Stimulated activated CD8-positive, alpha-beta memory T cell treated with anti-CD3 and anti-CD28 coated beads, Interleukin-15, amount 100 ng/mL, for 48 hours (primary cell): ENCODE measurements at regions not wholly inside any gene's neighbourhood (a gene's known extent, or its start where the extent isn't known, plus 50 kb on each side); places are given as distances from the start of the nearest gene placed in this dataset.

Source experiments
- DNase-seq, 2 donors: peaks; one replicate each; pipeline ENCODE4 v3.0.0-alpha.2; 2020; ENCODE audit warnings: low read depth in 2 of 2

DNA sequence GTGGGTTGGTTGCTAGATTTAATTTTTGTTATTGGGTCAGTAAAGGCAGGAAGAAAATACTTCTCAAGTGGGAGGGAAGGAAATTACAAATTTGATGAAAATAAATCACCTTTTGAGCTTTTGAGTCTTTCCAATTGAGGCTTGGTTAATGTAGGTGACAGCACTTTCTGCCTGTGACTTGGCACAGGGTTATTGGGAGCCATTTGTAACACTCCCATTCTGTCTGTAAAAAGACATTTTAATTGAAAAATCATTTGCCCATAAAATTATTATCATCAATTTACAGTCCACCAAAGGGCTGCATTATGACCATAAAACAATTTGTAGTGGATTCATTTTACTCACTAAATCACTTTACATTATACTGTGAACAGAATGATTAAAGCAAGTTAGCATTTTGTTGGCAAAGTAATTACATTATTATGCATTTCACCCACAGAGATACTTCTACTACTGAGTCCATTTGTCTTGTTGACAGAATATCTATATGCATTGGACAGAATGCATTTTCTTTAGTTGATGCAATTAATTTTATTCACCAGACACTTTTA is 974.6 kb downstream of the UQCRFS1 start:
- DNase-seq, result no peak

DNA sequence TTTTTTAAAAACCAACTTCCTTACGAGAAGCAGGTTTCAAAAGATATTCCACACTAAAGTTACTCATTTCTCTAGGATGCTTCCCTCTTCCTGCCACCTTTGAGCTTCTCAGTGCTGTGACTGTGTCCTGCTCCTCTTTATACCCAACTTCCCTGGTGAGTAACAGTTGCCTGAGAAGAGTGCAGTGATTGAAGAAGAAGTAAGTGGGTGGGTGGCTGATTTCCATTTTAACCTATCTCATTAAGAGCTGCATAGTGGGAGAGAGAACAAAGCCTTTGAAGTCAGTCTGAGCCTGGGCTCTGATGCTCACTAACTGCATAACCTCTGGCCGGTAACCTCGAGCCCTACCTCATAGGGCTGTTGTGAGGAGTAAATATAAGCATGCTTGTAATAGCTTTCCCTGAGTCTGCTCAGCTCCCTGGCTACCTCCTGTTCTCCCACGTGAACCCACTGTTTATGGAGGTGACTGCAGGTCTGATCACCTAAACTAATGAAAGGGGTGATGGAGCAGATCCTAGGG is 977.3 kb downstream of the UQCRFS1 start:
- no peak for DNase-seq

DNA sequence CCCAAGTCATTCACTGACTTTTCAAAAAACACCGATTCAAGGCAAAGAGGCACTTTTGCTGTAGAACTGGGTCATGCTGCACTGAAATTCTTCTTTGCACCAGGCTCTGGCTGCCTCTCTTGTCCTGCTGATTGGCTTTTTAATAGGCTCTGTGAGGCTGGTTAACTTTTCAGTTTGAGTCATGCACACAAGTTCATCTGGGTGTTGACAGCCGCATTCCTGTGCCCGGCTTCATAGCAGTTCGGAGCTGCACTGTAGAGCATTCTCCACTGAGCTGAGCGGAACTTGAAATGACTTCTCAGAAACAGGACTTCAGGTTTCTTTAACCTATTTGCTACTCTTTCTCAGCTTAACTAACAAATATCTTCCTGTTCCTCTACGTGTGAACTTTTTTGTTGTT is 978.3 kb downstream of the UQCRFS1 start:
- DNase-seq, result no peak

DNA sequence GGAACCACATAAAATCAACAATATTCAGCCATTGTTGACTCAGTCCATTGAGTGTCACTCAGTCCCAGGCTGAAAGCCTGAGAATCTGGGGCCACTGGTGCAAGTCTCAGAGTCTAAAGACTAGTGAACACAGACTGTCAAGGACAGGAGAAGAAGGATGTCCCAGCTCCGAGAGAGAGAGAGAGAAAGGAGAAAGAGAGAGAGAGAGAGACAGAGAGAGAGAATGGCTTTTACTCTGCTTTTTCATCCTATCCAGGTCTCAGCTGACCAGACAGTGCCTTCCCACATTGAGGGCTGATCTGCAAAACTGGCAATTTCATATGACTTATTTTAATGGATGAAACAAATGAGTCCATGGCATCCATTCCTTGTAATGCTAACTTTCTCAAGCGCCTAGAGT is 984.1 kb downstream of the UQCRFS1 start:
- no peak for DNase-seq

DNA sequence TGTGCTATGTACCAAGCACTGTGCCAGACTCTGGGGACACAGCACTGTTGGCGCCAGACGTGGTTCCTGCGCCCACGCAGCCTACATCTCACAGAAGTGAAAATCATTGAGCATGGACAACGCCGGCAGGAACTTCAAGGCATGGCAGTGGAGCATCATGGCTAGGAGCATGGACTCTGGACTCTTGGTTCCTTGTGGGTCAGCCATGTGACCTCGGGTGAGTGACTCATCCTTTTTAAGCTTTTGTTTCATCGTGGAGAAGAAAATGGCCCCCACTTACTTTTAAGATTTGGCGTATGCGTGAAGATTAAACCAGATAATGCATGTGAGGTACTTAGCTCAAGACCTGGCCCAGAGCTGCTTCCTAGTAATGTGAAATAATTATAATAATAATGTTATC is 988.5 kb downstream of the UQCRFS1 start:
- DNase-seq, result no peak

DNA sequence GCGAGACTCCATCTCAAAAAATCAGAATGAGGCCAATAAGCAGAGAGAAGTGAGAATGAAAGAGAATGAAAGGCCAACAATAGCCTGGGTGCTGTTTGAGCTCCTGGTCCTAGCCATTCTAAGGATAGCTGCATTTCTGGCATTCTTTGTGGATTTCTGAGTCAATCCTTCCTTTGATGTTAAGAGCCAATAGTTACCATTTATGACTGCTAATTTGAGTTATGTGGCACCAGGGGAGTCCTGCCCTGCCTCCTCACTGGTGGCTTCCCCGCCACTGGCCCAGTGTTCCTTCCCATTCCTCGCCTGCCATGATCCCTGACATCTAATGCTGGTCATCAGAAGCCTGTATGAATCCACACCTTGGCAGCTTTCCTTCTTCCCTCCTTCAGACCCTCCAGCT is 991.2 kb downstream of the UQCRFS1 start:
- DNase-seq, result no peak

DNA sequence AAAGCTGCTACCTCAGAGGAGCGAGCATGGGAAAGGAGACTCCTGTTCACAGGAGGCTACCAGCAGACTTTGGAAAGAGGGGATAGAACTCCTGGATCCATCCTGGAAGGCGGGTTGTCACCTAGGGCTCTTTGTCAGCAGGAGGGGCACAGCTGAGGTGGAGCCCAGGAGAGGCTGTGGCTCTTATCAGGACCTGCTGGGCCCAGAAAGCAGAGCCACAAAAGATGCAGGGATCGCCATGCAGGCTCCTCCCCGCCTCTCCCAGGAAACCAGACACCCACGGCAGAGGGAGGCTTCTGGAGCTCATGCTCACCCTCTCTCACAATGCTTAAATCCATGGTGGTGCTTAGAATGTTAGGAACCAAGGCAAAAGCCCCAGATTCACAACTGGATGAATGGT is 994.2 kb downstream of the UQCRFS1 start:
- DNase-seq, result no peak

DNA sequence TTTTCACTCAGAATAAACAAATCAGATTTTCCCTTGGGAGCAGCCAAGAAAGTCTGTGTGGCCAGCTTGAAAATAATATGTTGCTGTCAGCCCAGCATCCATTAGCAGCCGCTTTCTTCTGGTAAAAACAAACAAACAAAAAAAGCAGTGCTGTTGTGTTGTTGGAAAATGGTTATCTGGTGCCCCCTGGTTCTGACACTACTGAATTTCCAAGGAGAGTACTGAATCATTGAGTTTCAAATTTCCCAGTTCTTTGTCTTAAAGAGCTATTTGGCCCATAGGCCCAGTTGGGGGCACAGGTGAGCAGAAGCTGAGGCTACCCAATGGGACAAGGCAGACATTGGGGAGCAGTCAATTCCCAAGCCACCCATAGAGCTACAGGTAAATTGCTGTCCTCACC is 995.9 kb downstream of the UQCRFS1 start:
- DNase-seq, result no peak

DNA sequence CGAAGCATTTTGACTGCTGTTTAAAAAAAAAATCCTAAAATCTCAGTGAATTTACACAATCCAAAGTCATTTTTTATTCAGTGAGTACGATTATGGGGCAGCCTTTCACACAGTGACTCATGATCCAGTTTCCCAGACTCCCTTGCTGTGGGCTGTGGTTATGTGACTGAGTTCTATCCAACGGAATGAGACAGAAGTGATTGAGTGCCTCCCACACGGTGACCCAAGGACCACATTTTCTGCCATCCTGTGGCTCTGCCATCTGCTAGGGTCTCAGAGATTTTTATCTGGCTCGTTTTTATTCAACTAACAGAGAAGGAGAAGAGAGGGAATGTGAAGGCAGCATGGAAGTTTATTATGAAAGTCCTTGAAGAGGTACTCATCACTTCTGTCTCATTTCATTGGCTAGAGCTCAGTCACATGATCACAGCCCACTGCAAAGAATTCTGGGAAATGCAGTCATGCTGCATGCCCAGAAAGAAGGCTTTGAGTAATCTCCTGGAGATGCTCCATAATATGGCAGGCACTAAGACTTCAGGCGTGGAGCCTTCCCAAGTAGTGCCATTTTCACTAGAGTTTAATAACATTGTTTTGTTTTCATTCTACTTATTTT is 999.4 kb downstream of the UQCRFS1 start:
- DNase-seq, result no peak

DNA sequence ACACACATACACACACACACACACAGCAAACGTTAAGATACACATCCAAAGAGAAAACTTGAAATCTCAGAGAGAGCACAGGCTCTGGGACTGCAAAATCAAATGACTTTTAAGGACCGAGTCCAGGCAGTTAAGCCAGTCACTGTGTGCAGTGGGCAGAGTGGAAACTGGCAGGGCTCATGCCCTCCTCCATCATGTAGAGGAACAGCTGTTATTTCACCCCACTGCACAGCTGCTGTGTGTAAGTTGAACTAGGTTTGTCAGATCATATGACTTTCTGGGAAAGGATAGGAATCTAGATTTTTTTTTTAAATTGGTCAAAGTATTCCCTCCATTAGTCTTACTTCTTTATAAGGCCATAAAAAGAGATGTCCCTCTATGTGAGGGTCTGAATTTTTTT is 1002.1 kb downstream of the UQCRFS1 start:
- no peak for DNase-seq

DNA sequence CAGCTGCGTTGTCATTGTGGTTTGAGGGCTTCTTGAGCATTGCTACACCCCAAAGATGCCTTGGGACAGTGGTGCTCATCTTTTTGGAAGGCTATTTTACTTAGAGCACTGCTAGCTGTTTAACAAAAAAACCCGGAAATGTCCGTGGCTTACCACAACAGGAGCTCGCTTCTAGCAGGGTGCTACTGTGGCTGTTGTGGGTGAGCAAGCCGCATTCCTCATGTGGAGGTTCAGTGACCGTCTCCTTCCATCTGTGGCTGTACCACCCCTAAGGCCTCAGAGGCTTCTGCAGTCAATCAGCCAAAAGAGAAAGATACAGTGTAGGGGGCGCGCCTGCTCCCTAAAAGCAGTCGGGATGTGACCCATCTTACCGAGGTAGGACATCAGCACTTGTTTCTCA is 1004.2 kb downstream of the UQCRFS1 start:
- DNase-seq, result no peak

DNA sequence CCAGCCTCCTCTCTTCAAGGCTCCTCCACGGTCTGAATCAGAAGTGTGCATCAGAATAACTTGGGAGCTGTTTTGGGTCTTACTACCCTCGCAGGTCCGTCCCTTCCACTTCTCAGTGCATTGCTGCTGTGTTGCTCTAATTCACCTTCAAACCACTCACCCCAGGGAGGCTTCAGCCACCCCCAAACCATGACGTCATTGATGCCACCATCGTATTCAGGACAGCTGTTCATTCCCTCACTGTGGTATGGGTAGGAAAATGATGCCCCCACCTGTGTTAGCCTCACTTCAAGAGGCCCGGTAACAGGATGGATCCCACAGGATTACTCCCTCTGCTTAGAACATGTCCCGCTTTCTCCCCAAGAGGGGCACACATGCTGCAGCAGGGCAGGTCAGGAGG is 1005.7 kb downstream of the UQCRFS1 start:
- no peak for DNase-seq

DNA sequence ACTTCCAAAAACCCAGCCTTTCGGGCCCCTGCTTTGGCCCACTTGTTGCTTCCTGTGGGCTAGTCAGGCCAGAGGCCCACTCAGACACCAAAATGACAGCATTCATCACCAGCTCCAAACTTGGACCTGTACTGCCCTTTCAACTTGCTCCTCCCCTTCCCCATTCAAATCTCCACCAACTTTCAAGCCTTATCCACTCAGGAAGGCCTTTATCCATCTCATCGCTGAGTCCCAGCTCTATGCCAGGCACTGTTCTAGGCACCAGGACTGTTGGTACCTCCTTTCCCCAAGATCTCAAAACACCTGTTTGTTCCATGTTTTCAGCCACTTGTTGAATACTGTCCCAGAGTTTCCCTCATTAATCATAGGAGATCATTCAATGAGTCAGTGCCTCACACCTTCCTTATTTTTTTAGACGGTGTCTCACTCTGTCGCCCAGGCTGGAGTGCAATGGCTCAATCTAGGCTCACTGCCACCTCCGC is 1011.4 kb downstream of the UQCRFS1 start:
- no peak for DNase-seq

DNA sequence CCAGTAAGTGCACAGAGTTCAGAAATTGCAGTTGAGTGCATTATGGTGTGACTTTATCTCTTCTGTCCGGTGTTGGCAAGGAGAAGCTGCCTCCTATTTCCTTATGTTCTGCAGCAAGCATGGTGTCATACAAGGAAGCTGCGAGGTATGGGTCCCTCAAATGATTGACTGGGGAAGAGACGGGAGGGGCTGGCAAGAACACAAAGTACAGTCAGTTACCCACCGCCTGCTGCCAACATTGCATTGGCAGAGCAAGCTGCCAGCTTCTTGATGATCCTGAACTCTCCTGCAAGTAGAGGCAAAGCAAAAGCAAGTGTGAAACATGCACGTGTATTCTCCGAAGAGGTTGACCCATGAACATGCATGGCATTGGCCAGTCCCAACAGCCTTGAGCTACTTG is 1013.6 kb downstream of the UQCRFS1 start:
- DNase-seq, result no peak

DNA sequence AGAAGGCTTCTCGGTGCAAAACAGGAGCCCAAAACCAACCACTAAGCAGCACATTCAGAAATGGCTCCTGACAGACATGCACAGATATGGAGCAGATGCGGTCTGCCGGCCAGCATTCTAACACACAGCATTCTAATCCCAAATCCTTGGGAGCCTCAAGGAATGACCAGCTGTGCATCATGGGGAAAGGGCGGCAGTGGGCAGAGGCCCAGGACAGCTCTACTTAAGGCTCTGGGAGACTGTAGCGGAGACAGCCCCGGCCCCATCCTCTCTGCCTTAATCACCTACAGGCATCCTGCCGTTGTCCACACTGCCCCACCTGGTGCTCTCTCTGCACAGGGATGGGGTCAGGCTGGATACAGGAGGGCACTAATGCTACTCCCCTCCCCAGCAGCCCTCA is 1016.0 kb downstream of the UQCRFS1 start:
- DNase-seq, result no peak

DNA sequence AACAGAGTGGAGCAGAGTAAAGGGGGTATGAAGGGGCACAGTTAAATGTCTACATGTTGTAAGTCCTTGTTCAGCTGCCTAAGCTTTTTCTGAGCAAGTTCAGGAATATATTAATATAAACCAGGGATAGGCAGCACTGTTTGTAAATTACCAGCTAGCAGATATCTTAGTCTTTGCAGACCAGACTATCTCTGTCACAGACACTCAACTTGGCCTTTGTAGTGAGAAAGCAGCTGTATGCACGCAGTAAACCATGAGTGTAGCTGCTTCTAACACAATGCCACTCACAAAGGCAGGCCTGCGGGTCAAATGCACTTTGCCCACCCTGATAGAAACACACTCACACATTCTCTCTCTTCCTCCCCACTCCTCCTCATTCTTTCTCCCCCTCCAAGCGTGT is 1016.9 kb downstream of the UQCRFS1 start:
- DNase-seq, result no peak

DNA sequence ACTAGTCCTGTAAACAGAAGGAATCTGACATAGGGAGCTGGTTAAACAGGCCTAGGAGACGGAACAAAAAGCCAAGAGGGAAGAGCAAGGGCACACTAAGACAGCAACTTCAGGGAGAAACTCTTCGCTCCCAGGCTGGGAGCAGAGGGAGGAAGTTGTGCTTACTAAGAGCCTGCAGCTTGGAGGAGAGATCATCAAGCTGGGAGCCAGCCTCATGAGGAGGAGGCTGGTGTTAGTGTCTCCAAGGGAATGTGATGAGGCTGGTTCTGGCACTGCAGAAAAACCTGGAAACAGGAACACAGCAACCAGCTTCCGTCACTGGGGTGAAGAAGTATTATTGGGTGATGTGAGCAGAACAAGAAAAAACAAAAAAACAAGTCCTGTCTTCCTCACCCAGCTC is 1027.3 kb downstream of the UQCRFS1 start:
- DNase-seq, result no peak

DNA sequence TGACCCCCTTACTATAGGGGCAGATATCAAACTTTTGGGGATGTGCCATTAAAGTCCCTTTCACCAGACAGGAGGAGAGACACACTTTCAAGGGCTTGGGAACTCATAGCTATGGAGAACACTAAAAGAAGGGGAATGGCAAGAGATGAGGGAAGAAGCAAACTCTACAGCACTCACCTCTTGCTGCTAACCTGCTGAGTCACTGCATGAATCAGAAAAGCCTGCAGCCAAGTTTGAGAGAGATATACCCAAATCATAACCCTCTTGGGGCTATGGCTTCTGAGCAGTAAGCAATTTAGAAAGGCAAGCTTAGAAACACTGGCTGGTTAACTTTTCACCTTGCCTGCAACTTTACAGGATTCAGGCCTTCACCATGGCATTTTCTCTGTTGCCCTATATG is 1028.0 kb downstream of the UQCRFS1 start:
- no peak for DNase-seq

DNA sequence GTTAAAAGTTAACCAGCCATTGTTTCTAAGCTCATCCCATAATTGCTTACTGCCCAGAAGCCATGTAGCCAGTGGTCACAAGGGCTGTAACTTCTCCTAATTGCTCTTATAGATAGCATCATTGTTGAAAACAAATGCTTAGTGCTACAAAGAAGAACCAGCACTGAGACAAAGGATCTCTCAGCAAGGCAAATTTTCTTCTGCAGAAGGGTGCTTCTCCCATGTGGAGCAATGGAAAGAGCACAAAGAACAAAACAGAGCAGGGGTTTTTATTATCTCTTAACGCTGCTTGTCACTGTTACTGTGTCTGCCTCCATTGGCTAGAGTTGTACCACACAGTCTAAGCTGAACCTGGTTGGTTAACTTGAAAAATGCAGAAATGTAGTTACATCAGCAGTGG is 1036.8 kb downstream of the UQCRFS1 start:
- no peak for DNase-seq

DNA sequence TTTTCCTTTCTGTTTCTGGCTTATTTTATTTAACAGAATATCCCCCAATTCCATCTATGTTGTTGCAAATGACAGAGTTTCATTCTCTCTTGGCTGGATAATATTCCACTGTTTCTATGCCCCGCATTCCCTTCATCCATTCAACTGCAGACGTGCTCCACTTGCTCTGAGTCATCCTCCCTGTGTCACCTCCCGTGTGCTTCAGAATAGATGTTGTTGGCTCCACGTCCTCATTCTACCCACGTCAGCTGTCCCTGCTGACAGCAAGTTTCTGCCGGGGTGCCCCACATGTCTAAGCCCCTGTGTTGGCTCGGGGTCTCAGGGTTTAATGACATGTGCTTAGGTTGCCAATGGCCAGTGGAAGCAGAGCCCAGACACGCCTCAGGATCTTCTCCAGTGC is 1041.0 kb downstream of the UQCRFS1 start:
- DNase-seq, result no peak

DNA sequence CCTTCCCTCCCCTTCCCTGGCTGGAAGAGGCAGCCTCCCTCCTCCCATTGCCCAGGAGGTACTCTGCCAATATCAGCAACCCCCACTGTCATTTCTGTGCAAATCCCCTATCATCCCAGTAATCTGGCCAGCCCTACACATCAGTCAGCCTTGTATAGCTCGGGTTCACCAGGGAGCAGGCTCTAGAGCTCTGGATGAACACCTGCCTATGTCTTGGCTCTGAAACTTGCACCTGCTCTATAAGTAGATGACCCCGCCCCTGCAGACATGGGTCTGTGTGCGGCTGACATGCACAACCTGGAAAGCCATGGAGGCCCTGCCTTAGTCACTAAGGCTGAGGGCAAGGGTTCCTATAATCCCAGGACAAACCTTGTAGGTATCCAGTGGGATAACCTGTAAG is 1042.9 kb downstream of the UQCRFS1 start:
- no peak for DNase-seq

DNA sequence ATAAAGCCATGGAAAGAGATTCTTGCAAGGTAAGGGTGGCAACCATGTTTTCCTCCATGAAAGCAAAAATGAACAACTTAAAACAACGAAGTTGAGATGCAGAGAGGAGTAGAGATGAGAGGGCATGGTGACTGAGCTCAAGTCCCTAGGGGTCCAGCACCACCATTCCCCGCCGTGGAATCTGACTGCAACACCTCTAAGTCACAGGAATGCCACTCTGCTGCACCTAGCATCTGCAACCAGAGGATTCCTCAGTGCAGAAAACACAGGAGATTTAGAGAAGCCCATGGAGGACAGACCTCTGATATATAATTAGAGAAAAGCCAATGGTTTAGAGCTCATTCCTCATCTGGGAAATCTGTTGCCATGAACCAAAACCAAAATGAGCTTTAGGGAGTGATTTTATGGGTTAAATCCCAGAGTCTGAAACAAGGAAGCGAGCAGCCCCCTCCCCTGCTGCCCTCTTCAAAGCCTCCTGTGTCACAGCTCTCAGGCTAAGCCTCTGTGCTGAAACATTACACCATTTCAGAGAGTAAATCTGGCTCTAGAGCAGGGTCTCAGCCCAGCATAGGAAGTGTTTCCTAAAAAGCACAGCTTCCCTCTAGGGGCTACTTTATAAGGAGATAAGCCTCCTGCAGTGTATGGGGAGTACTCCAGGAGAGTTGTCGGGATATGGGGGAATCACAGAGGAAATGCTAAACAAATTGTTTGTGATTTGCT is 1043.6 kb downstream of the UQCRFS1 start:
- no peak for DNase-seq

DNA sequence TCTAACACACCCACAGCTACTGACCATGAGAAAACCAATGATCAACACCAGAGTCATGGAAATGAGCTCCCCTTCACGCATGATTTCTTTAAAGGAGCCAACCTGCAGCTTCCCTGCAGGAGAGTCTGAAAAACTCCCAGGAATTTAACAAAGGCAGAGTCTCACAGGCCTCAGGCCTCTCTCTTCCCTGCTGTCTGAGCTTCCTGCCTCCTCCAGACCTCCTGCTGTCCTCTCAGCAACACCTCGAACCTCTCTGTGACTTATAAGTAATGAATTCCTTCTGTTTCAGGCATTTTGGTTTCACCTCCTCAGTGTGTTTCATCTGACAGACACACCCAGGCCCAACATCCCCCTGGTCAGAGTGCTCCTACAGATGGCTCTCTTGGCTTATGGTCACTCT is 1044.4 kb downstream of the UQCRFS1 start:
- DNase-seq, result no peak
